Pons (tissue), 1 donor: ENCODE measurements at regions not wholly inside any gene's neighbourhood (a gene's known extent, or its start where the extent isn't known, plus 50 kb on each side); places are given as distances from the start of the nearest gene placed in this dataset.

Experiments used
- DNase-seq: peaks from one replicate; pipeline ENCODE4 v3.0.0-alpha.2; 2016; ENCODE audit warnings: low spot score

DNA sequence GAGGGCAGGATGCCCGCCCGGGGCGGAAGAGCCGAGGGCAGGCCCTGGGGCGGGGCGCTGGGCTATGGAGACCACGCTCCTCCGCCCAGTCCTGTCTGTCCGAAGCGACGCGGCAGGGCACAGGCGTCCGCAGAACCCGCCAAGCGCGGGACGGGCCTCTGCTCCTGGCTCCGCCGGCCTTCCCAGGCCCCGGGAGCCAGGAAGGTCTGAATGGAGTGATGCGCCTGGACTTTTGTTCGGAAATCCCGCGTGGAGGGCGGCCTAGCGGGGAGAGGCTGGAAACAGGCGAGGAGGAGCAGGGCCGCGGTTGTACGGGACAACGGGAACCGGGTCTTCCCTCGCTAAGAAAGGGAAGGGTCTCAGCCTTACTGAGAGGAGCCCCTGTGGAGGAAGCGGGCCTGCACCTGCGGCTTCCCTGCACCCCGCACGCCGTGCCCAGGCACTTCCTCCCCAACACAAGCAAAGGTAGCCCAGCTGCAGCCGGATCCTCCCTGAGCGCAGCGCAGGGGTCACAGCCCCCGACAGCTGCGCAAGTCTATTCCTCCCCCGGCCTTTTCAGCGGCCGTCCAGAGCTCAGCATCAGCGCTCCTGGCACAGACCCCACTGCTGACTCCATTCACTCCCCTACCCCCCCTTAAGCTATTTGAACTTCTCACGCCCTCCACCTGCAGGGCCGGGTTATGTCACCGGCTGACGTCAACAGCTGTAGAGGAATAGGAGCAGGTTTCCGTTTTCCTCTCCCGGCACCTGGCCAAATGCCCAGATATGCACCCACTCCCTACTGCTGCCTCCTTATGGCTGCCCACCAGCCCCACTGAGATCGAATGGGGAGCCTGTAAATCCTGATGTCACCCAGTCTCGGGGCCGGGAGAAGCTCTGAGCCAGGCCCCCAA, 143.2 kb upstream of the RET start:
- DNase-seq, result no peak

DNA sequence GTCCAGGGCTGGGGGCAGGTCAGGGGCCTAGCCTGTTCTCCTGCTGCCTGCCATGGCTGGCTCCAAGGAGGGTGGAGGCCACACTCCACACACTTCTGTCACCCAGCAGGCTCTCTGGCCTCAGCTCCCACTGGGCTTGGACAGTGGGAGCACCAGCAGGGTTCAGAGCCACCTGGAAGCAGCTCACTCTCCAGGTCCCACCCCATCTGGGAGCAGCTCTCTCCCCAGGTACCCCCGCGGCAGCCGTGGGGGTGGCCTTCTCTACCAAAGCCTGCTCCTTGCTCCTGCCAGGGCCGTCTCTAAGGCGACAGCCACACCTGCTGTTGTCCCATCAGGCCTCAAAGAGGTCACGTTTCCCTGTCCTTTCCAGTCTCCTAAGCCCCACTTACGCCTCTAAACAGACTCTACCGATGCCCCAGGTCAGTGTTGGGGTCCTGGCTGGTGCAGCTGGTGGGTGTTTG, 142.5 kb upstream of the RET start:
- DNase-seq, result no peak

DNA sequence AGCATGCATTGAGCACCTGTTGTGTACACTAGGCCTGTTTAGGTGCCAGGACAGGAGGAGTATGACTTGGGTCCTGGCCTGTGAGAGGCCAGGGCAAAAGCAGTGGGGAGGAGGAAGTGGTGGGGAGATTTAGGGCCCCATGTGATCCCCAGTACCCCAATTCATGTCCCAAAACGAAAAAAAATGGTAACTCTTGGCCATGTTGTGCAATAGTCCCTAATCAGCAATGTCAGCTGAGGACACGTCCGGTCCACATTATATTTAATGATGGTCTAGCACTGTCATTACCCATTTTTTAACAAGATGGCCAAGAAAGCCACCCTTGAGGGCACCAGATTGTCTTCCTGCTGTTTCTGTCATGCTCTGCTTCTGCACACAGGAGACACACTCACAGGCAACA, 142.0 kb upstream of the RET start:
- no peak for DNase-seq

DNA sequence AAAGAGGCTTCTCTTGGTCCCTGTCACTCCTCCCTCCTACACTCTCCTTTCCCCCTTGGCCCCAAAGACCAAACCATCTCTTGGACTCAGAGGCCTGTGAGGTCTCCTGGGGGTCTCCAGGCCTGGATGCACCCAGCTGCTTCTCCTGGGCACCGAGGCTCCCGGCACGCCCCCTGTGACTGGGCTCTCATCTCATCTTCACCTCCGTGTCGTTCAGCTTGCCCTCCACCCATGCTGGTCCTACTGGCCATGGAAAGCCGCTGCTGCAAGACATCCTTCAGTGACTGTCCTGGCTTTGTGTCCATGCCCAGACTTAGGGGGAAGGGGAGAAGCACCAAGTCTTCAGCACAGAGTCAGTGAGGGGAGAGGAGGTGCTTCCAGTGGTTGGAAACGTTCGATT, 141.4 kb upstream of the RET start:
- no peak for DNase-seq

DNA sequence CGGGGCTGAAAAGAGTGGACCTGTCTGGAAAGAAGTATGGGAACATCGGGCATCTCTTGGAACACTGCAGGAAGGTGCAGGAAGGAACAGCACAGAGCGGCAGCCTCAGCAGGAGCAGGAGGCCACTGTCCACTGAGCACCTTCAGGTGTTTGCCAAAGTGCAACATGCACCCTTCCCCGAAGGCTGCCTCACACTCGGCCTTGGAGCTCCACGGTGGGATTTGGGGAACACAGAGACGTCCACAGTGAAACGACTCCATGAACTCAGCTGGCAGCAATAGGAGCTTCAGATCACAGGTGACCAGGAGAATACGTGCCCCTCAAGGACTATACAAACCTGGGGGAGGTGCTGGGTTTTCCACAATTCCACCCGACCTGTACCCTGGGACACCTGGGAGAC, 140.3 kb upstream of the RET start:
- no peak for DNase-seq

DNA sequence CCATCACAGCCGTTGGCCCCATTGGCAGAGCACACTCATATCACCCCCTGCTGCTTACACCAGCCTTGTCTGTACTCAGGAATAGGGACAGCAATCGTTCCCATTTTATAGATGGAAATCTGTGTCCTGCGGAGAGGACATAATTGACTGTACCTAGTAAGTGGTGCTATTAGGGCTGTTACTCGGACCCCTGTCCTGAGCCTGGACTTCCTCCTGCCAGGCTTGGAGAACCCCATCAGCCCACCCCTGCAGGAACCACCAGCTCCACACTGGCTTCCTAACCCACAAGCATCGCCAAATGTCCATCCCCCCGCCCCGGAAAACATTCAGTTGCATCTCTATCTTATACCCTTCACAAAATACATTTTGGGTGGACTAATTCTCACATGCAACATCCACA, 139.8 kb upstream of the RET start:
- no peak for DNase-seq

DNA sequence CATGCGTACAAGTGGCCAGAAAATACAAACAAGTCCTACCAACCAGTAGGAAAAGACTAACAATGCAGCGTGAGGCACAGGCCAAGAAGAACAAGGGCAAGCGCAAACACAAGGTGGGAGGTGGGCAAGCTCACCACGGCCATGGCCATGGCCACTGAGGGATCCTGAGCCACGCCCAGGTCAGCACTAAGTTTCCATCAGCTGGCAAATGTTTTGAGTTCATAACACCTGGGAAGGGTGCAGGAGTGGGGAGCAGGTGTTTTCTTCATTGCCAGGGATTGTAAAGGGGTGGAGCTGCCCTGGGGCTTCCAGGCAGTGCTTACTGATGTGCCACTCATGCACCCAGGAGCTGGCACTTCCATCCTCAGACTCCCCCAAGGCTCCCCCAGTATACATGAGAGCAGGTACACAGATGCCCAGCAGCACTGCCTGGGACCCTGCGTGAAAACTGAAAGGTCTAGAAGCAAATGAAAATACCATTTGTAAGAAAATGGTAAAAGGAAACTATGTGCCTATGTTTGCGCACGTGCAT, 139.2 kb upstream of the RET start:
- DNase-seq, result no peak

DNA sequence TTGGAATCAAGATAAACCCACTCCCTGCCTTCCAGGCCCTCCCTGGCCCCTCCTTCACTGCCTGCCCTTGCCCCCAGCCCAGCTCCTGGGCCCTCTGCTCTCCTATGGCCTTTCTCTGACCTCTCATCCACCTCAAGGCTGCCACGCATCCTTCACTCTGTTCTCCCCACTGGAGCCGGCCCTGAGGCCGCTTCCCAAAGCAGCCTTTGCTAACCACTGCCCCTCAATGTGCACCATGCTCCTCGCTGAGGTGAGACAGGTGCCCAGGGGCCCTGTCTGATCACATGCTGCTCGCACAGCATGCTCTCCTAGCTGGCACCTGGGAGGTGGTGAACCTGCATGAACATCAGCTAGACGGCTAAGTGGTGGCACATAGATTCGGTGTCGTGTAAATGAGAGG, 138.5 kb upstream of the RET start:
- no peak for DNase-seq

DNA sequence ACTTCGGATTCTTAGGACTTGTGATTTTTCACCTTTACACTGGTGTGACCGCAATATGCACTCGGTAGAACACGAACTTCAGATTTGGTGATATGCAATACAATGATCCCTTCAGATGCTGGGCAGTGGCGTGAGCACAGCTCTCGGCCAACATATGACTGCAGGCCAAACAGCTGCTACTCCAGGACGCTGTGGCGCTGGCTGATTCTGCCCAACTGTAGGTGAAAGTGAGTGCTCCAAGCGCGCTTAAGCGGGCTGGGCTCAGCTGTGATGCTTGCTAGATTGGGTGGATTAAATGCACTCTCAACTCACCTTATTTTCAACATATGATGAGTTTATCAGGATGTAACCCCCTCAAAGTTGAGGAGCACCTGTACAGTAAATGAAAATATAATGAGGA, 137.6 kb upstream of the RET start:
- no peak for DNase-seq

DNA sequence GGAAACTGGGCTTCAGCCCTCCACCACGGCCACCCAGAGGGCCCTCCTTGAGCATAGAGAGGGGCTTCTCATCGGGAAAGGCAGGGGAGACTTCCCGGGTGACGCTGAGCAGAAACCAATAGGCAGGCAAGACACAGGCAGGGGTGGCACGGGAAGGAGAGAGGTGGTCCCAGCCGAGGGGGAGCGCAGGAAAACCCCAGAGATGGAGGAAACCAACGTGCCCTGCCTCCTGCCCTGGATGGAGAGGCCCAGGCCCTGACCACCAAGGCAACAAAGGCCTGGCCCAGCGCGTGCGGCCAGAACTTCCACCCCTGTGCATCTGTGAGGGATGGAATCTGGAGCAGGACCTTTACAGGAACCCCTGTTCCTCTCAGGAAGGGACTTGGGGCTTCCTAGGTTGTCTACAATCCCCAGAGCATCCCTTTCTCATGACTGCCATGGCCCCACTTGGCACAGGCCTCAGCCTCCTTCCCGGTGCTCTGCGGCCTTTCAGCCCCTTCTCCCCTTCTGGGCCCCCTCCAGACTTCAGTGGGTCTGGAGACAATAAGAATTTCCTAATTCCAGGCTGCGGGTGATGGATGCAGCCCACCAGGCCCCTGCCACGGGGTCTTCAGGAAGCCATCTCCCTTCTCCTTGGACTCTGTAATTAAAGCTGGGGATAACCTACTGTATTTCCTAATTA, 137.0 kb upstream of the RET start:
- DNase-seq, result no peak

DNA sequence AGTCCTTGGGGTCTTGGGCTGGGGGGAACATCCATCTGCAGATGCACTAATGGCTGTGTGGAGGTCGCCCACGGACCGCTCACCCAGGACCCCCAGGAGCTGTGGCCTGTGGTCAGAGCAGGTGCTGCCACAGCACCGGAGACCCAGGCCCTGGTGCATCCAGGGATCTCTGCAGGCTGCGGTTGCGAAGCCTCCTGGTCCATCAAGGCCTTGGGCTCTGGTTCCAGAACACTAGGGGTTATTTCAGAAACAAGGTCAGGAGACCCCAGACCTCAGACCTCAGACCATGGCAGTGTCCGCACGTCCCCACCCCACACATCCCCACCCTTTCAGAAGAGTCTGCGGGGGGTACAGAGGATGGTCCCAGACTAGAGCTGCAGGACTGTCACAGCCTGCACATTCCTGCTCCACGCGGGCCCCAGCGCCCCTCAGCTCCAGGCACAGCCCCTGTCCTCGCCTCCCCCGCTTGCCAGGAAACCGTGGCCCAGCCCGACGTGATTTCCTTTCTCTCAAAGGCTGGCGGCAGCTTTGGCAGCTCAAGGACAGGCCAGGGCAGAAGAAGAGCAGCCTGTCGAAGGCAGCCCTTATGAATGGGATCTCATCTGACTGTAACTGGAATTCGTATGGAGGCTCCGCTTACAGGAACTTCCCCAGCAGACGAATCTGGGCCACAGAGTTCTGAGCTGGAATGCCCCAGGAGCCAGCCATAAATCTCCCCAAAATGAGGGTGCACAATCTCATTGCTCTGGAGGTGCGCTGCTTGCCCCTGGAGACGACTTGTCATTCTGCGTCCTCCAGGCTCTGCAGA, 136.2 kb upstream of the RET start:
- DNase-seq, result no peak

DNA sequence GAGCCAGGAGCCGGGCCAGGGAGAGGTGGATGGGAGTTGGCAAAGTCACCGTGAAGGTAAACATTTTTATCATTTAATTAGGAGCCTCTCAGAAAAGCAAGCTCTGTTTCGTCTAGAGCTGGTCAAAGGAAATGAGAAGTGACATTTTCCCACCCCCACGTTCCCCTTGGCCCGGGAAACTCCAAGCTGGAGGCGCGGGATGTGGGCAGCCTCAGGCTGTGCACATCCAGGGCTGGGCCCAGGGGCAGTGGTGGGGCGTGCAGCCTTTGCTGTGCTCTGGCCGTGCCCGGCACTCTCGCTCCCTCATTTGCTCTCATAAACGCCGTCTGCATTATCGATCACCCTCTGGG, 135.6 kb upstream of the RET start:
- no peak for DNase-seq

DNA sequence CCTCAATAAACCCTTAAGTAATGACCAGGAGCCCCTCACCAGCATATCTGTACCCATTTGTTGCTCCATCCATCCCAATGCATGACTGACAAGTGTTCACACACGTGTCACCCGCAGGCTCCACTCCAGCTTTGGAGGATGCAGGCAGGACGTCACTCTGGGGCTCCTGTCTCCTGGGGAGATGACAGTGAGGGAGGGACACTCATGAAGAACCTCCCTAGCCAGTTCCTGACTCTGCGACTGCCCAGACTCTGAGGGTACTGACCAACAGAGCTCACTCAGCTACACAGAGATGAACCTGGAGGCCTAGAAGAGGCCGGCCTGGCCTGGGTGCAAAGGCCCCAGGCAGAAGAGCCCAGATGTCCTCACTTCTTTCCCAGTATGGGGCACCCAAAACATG, 135.1 kb upstream of the RET start:
- DNase-seq, result no peak

DNA sequence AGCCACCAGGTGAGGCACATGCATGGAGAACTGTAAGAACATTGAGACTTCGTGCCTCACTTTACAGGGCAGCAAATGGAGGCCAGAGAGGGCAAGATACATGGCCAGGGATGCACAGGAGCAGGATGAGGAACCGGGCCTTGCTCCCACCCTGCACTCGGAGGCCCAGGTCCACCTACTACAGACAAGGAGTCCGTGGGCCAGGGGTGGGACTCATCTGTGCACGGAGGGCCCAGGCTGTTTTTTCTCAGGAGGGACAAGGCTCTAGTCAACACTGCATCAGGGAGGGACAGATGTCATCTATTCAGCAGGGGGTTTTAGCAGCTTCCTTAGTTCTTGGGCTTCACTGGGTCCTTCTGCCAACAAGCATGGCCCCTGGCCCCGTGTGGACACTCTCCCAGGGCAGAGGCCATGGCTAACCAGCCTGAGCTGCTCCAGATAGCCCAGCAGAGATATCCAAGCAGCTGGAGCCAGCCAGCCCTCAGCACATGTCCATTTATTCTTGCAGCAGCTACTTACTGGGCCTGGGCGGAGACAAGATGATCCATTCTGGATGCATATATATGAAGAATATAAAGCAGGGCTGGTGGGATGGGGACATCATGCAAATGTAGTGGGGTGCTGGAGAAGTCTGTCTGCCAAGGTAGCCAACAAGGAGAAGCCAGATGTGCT, 134.5 kb upstream of the RET start:
- DNase-seq, result no peak

DNA sequence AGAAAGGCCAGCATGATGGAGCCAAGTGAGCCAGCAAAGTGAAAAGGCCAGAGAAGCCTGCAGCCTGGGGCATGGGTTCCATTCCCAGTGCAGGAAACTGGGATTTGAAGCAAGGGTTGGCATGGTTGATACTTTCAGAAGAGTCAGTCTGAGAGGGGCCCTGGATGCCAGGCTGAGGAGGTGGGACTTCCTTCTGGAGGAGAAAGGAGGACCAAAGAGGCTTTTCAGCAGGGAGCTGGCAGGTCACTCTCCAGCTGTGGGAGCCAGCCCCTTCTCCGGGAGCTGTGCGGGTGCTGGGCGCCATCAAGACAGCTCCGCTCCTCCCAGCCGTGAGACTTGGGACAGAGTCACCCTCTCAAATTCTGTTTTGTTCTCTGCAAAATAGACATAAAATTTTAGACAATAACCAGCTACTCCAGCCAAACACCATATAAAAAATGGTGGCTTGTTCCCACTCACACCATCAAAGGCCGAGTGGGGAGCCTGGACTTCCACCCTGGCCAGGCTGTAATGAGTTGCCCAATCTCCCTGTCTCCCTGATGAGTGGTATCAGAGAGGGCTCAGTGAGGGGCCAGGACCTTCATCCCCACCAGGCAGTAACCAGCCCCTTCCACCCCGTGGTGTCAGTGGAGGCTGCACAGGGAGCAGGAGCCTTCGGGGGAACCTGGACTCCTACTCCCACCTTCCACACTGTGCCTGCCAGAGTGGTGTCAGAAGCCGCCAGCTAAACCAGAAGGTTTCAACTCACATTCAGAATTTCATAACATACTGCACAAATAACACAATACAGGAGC, 133.6 kb upstream of the RET start:
- DNase-seq, result no peak

DNA sequence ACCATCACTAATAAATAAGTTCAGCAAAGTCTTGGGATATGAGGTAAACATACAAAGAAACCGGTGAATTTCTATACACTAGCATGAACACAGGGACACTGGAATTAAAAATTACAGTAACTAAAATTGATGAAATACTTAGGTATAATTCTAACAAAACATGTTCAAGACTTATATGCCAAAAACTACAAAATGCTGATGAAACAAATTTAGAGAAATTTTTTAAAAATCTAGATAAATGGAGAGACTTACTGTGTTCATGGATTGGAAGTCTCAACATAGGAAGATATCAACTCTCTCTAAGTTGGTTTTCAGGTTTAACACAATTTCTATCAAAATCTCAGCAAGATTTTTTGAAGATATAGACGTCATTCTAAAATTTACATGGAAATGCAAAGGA, 128.8 kb upstream of the RET start:
- DNase-seq, result no peak

DNA sequence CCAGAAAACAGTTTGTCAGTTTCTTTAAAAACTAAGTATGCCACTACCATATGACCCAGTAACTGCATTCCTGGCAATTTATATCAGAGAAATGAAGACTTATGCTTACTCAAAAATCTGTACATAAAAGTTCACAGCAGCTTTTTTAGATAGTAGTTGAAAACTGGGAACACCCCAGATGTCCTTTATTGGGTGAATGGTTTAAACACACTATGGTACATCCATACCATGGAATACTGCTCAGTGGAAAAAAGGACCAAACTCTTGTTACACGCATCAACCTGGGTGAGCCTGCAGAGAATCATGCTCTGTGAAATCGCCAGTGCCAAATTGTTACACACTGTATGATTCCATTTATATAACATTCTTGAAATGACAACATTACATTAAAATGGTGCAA, 127.6 kb upstream of the RET start:
- no peak for DNase-seq

DNA sequence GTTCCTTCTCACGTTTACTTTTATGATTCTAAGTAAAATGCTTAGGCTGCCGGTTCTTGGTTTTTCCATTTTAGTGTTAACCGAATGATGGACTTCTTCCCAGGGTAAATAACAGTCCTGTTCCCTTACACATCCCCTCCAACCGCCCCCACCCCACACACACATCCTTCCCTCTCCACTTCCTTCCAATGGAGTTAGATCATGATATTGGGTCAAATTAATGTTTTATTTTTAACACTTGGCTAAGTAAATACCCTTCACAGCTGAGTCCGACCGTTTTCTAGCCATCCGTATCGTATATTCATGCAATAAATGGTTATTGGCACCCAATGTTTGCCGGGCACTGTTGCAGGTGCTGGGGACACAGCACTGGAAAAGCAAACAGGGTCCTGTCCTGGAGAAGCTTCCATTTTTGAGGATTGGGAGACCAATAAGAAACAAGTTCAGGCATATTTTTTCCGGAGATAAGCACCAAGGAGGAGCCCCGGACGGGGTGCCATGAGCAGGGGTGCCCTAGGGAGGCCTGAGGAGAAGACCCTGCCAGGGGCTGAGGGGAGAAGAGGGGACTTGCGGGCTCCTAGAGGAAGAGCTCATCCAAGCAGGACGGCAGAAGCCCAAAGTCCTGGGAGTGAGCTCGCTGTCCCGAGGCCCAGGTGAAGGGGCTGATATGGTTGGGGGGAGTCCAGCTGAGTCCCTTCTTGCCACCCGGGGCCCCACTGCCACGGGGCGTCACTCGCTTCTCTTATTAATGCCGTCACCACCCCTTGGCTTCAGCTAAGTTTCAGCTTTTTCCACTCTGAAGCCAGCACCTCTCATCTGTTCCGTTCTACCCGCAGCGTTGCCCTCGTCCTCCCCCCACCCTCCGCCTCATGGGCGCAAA, 126.0 kb upstream of the RET start:
- no peak for DNase-seq

DNA sequence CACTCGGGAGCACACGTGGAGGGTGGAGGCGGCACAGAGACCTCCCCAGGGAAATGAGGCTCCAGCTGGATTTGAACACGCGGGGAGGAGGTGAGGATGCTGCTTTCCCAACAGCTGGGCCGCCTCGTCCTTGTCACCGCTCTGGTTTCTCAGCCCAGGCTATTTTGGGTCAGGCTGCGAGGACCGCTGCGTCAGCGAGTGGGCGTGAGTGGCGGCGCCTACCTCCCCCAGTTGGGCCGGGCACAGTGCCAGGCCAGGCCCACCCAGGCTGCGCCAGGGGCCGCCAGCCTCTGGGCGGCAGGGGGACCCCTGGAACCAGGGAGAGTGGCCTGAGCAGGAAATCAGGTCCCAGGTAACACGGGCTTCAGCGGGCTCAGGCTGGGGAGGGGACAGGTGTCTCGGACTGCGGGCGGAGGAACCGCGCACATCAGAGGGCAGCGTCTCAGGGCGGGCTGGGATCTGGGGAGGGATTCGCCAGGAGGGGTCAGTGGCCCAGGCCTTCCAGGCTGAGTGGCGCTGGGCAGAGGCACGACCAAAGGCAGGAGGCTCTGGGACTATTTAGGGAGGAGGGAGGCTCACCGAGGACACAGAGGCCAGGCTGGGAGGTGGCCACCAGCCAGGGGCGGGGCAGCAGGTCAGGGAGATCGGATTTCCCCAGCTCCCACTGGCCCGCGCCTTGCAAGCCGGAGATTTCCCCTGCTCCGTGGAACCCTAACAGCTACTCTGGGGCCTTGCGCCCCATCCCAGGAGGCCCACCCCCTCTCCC, 125.2 kb upstream of the RET start:
- no peak for DNase-seq
